ENCODE measurements at regions not wholly inside any gene's neighbourhood (a gene's known extent, or its start where the extent isn't known, plus 50 kb on each side); places are given as distances from the start of the nearest gene placed in this dataset.

DNA sequence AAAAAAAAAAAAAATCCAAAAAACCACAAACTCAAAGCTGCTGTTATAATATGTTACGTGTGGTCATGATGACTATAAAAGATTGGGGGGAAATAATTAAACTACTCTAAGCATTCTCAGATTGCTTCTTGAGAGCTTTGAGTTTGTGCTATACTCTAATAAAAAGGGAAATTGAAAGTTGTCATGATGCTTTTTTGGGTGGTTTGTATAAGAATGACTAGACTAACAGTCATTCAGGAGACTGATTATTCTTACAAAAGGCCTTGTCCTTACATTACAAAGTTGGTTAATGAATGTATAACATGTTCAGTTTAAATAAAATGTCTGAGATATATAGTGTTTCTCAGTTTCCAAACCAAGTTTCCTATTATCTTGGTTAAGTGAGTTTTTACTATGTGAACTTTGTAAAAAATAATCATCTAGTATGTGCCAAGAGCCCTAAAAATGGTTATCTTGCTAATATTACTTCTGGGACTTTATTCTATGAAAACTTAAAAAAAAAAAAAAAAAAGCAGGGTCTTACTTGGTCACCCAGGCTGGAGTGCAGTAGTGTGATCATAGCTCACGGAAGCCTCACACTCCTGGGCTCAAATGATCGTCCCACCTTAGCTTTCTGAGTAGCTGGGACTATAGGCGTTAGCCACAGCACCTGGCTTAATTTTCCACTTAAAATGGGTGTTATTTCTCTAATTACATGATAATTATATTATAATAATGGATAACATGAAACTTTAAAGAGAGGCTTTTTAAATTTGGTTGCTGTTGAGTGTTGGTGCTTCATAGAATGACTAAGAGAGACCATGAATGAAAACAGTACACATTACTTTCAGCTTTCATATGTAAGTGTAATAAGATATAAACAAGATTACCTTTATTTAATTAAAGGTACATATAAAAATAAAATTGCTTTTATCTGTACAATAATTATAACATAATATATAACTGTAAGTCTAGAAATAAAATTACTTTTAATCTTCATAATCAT, 459.6 kb upstream of the RGS6 start:
- TF ChIP-seq, protein P1, sequence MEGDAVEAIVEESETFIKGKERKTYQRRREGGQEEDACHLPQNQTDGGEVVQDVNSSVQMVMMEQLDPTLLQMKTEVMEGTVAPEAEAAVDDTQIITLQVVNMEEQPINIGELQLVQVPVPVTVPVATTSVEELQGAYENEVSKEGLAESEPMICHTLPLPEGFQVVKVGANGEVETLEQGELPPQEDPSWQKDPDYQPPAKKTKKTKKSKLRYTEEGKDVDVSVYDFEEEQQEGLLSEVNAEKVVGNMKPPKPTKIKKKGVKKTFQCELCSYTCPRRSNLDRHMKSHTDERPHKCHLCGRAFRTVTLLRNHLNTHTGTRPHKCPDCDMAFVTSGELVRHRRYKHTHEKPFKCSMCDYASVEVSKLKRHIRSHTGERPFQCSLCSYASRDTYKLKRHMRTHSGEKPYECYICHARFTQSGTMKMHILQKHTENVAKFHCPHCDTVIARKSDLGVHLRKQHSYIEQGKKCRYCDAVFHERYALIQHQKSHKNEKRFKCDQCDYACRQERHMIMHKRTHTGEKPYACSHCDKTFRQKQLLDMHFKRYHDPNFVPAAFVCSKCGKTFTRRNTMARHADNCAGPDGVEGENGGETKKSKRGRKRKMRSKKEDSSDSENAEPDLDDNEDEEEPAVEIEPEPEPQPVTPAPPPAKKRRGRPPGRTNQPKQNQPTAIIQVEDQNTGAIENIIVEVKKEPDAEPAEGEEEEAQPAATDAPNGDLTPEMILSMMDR (IDR thresholded peaks at IDR 0.05 in 8 of 11, conservative IDR thresholded peaks at IDR 0.05 in 3 of 11), result no peak
- TF ChIP-seq POLR2A (IDR thresholded peaks at IDR 0.05), result no peak
